Heart left ventricle (tissue), 16 donors: ENCODE measurements at regions not wholly inside any gene's neighbourhood (a gene's known extent, or its start where the extent isn't known, plus 50 kb on each side); places are given as distances from the start of the nearest gene placed in this dataset.

ENCODE experiments used
- ATAC-seq, 4 donors: fragments of 200-7000 bp; cut with Tn5 transposase; one replicate each; pipeline ENCODE4 v1.9.1; 2020 to 2022; ENCODE audit warnings: moderate library complexity in 4 of 4, mild to moderate bottlenecking in 3 of 4, moderate number of reproducible peaks in 1 of 4
- DNase-seq, 5 donors: peaks; one replicate each; pipeline ENCODE4 v3.0.0-alpha.2; 2020
- H3K27ac ChIP-seq, 12 donors: fragments of 200-600 bp; sonication (generic) in 4 of 12; one replicate each; pipeline versions ENCODE4 v1.5.0 to v1.8.0; 2016 to 2022; ENCODE audit warnings: mild to moderate bottlenecking in 2 of 12
- H3K27me3 ChIP-seq, 9 donors: fragments of 200-600 bp; sonication (generic) in 2 of 9; one replicate each; pipeline versions ENCODE4 v1.5.1 to v1.8.0; 2016 to 2022; ENCODE audit warnings: mild to moderate bottlenecking in 3 of 9
- H3K36me3 ChIP-seq, 9 donors: fragments of 200-600 bp; sonication (generic) in 2 of 9; one replicate each; pipeline versions ENCODE4 v1.5.0 to v1.8.0; 2018 to 2022; ENCODE audit warnings: mild to moderate bottlenecking in 2 of 9
- H3K4me1 ChIP-seq, 12 donors: fragments of 200-600 bp; sonication (generic) in 4 of 12; one replicate each; pipeline versions ENCODE4 v1.5.0 to v1.8.0; 2016 to 2022; ENCODE audit warnings: mild to moderate bottlenecking in 3 of 12
- H3K4me3 ChIP-seq, 12 donors: fragments of 200-600 bp; sonication (generic) in 4 of 12; one replicate each; pipeline versions ENCODE4 v1.5.0 to v1.8.0; 2017 to 2022; ENCODE audit warnings: mild to moderate bottlenecking in 9 of 12, moderate library complexity in 4 of 12
- H3K9me3 ChIP-seq, 12 donors: fragments of 200-600 bp; sonication (generic) in 4 of 12; one replicate each; pipeline versions ENCODE4 v1.5.0 to v1.8.0; 2016 to 2022; ENCODE audit warnings: mild to moderate bottlenecking in 1 of 12
- CTCF ChIP-seq, 12 donors: fragments of 200-600 bp; sonication (generic) in 4 of 12; IDR thresholded peaks; one replicate each; pipeline versions ENCODE4 v1.5.0 to v1.8.0; 2018 to 2022; ENCODE audit warnings: antibody characterized with exemption in 12 of 12, mild to moderate bottlenecking in 5 of 12
- POLR2A ChIP-seq, 2 donors: fragments of 450-650 bp; IDR thresholded peaks; one replicate each; pipeline ENCODE4 v1.6.1; 2017; ENCODE audit warnings: antibody characterized with exemption in 2 of 2, mild to moderate bottlenecking in 2 of 2, moderate library complexity in 2 of 2
- WGBS, 4 donors: extraction: QIAGEN DNeasy Blood & Tissue Kit in 2 of 4; methylation state at CpG; one replicate each; pipeline versions ENCODE4 v1.1.5 to v1.1.7; 2013 to 2018; 5-methylcytosine and 5-hydroxymethylcytosine counted together
- intact Hi-C, 10 donors: fragments of 100-400 bp; cut with DNase I; formaldehyde crosslinking; loops; one replicate each; pipeline versions ENCODE4 v1.11.1 to v1.14.2; 2022
- donor health status: ischemic (EF 13 %, LVEDD 7.1; RV severe dilation, severe dysfunction).
- donor health status: healthy with polysubstance abuse.
- donor health status: DM: no; HTN: yes; CAD: no.
- donor health status: DM: no; HTN: no; CAD: no.
- donor health status: ischemic (EF 25% LVEDD 6.9; RV normal size, moderate dysfunction).
- donor health status: ischemic (EF 25% LVEDD 5.7; RV mildly dilated, moderate dysfunction).
- donor health status: healthy.
- donor health status: DM: yes; HTN: yes; CAD: no.
- donor health status: ischemic (EF 35%, LVEDD 5.7; RV mildly dilated, moderate dysfunction).
- donor health status: nonischemic (EF 11% LVEDD 7.7; RV severe dilation, severe dysfunction).
- donor health status: DM: yes; HTN: yes; CAD: no.
- donor health status: PGD.
- donor health status: ischemic (EF 29% LVEDD 5.4; RV normal size, mild dysfunction).
- donor health status: nonischemic (EF 23%, LVEDD 6.1; RV moderate dilation, normal function).

GRCh38 chr2:138418453-138418852, 83.1 kb upstream of the SPOPL start:
- Histone ChIP-seq H3K27me3 (no peaks in the 10 kb centered on the region), H3K4me3 (no peak overlapping the region), H3K27ac (no peak overlapping the region), H3K9me3 (peaks cover 0 to 14% (median 7%) of the 10 kb centered on the region in 12 donors), H3K36me3 (no peaks in the 10 kb centered on the region), H3K4me1 (peaks cover 0 to 13% (median 5%) of the 10 kb centered on the region in 12 donors)
- intact Hi-C loops: no loop called here
- WGBS, 4 donors: 93 to 97% (median 95%) methylated on average over 2 of the region's 2 CpGs
- no peak for DNase-seq
- no peak for ATAC-seq
- TF ChIP-seq POLR2A (IDR thresholded peaks at IDR 0.05): no peak
- TF ChIP-seq CTCF (IDR thresholded peaks at IDR 0.05): no peak

- WGBS, 4 donors: 84 to 90% (median 86%) methylated on average over 3 of the region's 3 CpGs
- TF ChIP-seq POLR2A (IDR thresholded peaks at IDR 0.05): no peak
- no peak for TF ChIP-seq CTCF (IDR thresholded peaks at IDR 0.05)
- Histone ChIP-seq H3K27me3 (no peaks in the 10 kb centered on the region), H3K4me1 (peaks cover 0 to 13% (median 5%) of the 10 kb centered on the region in 12 donors), H3K9me3 (peaks cover 0 to 8% (median 5%) of the 10 kb centered on the region in 12 donors), H3K36me3 (no peaks in the 10 kb centered on the region), H3K27ac (no peak overlapping the region), H3K4me3 (no peak overlapping the region)
- ATAC-seq: no peak
- intact Hi-C loops: no loop called here
- no peak for DNase-seq
These were observed 80.1 kb upstream of the SPOPL start for GRCh38 chr2:138421315-138421970.

- no peak overlapping the region for H3K27ac ChIP-seq
- TF ChIP-seq CTCF (IDR thresholded peaks at IDR 0.05): no peak
- no peak for TF ChIP-seq POLR2A (IDR thresholded peaks at IDR 0.05)
- H3K36me3 ChIP-seq: no peaks in the 10 kb centered on the region
- peaks cover 0 to 13% (median 7%) of the 10 kb centered on the region in 12 donors for H3K9me3 ChIP-seq
- no peak for DNase-seq
- no peaks in the 10 kb centered on the region for H3K27me3 ChIP-seq
- H3K4me3 ChIP-seq: no peak overlapping the region
- H3K4me1 ChIP-seq: peaks cover 0 to 13% (median 5%) of the 10 kb centered on the region in 12 donors
- intact Hi-C loops: no loop called here
- peak; percentile 26 to 77 (median 58) for ATAC-seq
These were observed 79.6 kb upstream of the SPOPL start for GRCh38 chr2:138421971-138422335.

- H3K4me3 ChIP-seq: no peak overlapping the region
- no peaks in the 10 kb centered on the region for H3K27me3 ChIP-seq
- no peaks in the 10 kb centered on the region for H3K36me3 ChIP-seq
- no peak overlapping the region for H3K27ac ChIP-seq
- WGBS, 4 donors: 87 to 93% (median 92%) methylated on average over 2 of the region's 2 CpGs
- TF ChIP-seq POLR2A (IDR thresholded peaks at IDR 0.05) (no peak), CTCF (IDR thresholded peaks at IDR 0.05) (no peak)
- peaks cover 0 to 20% (median 9%) of the 10 kb centered on the region in 12 donors for H3K9me3 ChIP-seq
- ATAC-seq (no peak), DNase-seq (no peak)
- intact Hi-C loops: no loop called here
- peaks cover 0 to 13% (median 5%) of the 10 kb centered on the region in 12 donors for H3K4me1 ChIP-seq
These were observed 78.4 kb upstream of the SPOPL start for GRCh38 chr2:138423198-138423597.
